Mesenchymal stem cell (in vitro differentiated cells and primary cell): ENCODE measurements at regions not wholly inside any gene's neighbourhood (a gene's known extent, or its start where the extent isn't known, plus 50 kb on each side); places are given as distances from the start of the nearest gene placed in this dataset.
"Not testable (repeated sequence)": the region's sequence is repeated elsewhere in the genome, so short reads cannot be mapped to it uniquely, and the experiment has no call there.

Experiments
- DNase-seq: peaks from one replicate; pipeline ENCODE4 v3.0.0-alpha.2; 2013
- H2AFZ ChIP-seq: one replicate; pipeline ENCODE4 v1.6.1; 2013; ENCODE audit warnings: low read depth, mild to moderate bottlenecking, control low read depth, inconsistent platforms, low read length, moderate library complexity
- H2AK5ac ChIP-seq: 2 replicates; pipeline ENCODE4 v1.6.1; 2013; ENCODE audit warnings: low read length, moderate library complexity, mild to moderate bottlenecking, inconsistent platforms; ENCODE audit not compliant: severe bottlenecking
- H2BK120ac ChIP-seq: one replicate; pipeline ENCODE4 v1.6.1; 2013; ENCODE audit warnings: low read depth, mild to moderate bottlenecking, inconsistent platforms, low read length, moderate library complexity
- H2BK12ac ChIP-seq, 2 experiments: one replicate each; pipeline ENCODE4 v1.6.1; 2013; ENCODE audit warnings: inconsistent platforms in 2 of 2, low read length in 2 of 2, mild to moderate bottlenecking in 2 of 2, moderate library complexity in 2 of 2, control low read depth in 1 of 2
- H2BK15ac ChIP-seq: one replicate; pipeline ENCODE4 v1.6.1; 2013; ENCODE audit warnings: mild to moderate bottlenecking, low read depth, inconsistent platforms; ENCODE audit not compliant: poor library complexity, severe bottlenecking
- H2BK5ac ChIP-seq: 2 replicates; pipeline ENCODE4 v1.6.1; 2013; ENCODE audit warnings: low read depth, mild to moderate bottlenecking, low read length, control low read depth, inconsistent platforms; ENCODE audit not compliant: poor library complexity, severe bottlenecking
- H3K14ac ChIP-seq, 2 experiments: one replicate each; pipeline ENCODE4 v1.6.1; 2013; ENCODE audit warnings: inconsistent platforms in 2 of 2, low read length in 2 of 2, control low read depth in 1 of 2, mild to moderate bottlenecking in 1 of 2, moderate library complexity in 1 of 2
- H3K18ac ChIP-seq, 2 experiments: one replicate each; pipeline ENCODE4 v1.6.1; 2013; ENCODE audit warnings: inconsistent platforms in 2 of 2, low read length in 2 of 2, control low read depth in 1 of 2, low read depth in 1 of 2, mild to moderate bottlenecking in 1 of 2
- H3K23ac ChIP-seq, 2 experiments: one replicate each; pipeline ENCODE4 v1.6.1; 2013; ENCODE audit warnings: inconsistent platforms in 2 of 2, low read length in 2 of 2, mild to moderate bottlenecking in 2 of 2, moderate library complexity in 2 of 2, control low read depth in 1 of 2
- H3K27ac ChIP-seq: 2 replicates; pipeline ENCODE4 v1.5.1; 2013; ENCODE audit warnings: mild to moderate bottlenecking, moderate library complexity, low read length, control low read depth, inconsistent platforms; ENCODE audit not compliant: poor library complexity, severe bottlenecking
- H3K27me3 ChIP-seq, 2 experiments: 2 replicates each; pipeline versions ENCODE4 v1.6.1 to v1.7.0; 2013; ENCODE audit warnings: low read length in 2 of 2, mild to moderate bottlenecking in 2 of 2, moderate library complexity in 2 of 2, control low read depth in 1 of 2, inconsistent platforms in 1 of 2; ENCODE audit not compliant: control insufficient read depth in 1 of 2, insufficient read depth in 1 of 2
- H3K36me3 ChIP-seq, 2 experiments: 2 replicates each; pipeline versions ENCODE4 v1.6.1 to v1.7.0; 2013; ENCODE audit warnings: low read length in 2 of 2, control low read depth in 1 of 2, inconsistent platforms in 1 of 2, low read depth in 1 of 2, mild to moderate bottlenecking in 1 of 2; ENCODE audit not compliant: insufficient read depth in 2 of 2, control insufficient read depth in 1 of 2
- H3K4ac ChIP-seq, 2 experiments: one replicate each; pipeline ENCODE4 v1.6.1; 2013; ENCODE audit warnings: inconsistent platforms in 2 of 2, low read length in 2 of 2, mild to moderate bottlenecking in 2 of 2, moderate library complexity in 2 of 2, control low read depth in 1 of 2, low read depth in 1 of 2
- H3K4me1 ChIP-seq: 2 replicates; pipeline ENCODE4 v1.6.1; 2013; ENCODE audit warnings: low read depth, low read length, control low read depth; ENCODE audit not compliant: control insufficient read depth, insufficient read depth
- H3K4me2 ChIP-seq: 2 replicates; pipeline ENCODE4 v1.6.1; 2013; ENCODE audit warnings: low read length, mild to moderate bottlenecking, inconsistent platforms; ENCODE audit not compliant: poor library complexity, severe bottlenecking
- H3K4me3 ChIP-seq, 2 experiments: 2 replicates each; pipeline versions ENCODE4 v1.5.1 to v1.7.0; 2013; ENCODE audit warnings: low read length in 2 of 2, mild to moderate bottlenecking in 2 of 2, control low read depth in 1 of 2, low read depth in 1 of 2; ENCODE audit not compliant: insufficient read depth in 1 of 2
- H3K79me1 ChIP-seq: replicated peaks from 2 replicates; pipeline ENCODE4 v1.6.1; 2013; ENCODE audit warnings: mild to moderate bottlenecking, control low read depth, low read length, inconsistent platforms; ENCODE audit not compliant: poor library complexity, severe bottlenecking
- H3K9ac ChIP-seq: 2 replicates; pipeline ENCODE4 v1.7.0; 2013; ENCODE audit warnings: mild to moderate bottlenecking, low read length, moderate library complexity
- H3K9me3 ChIP-seq: 2 replicates; pipeline ENCODE4 v1.7.0; 2013; ENCODE audit warnings: mild to moderate bottlenecking, low read length; ENCODE audit not compliant: control insufficient read depth
- H4K8ac ChIP-seq: one replicate; pipeline ENCODE4 v1.6.1; 2013; ENCODE audit warnings: inconsistent platforms, mild to moderate bottlenecking, low read length, moderate library complexity
- H4K91ac ChIP-seq: one replicate; pipeline ENCODE4 v1.6.1; 2013; ENCODE audit warnings: mild to moderate bottlenecking, low read length, inconsistent platforms
- WGBS: methylation state at CpG from one replicate; pipeline ENCODE4 v1.1.7; 2013; ENCODE audit warnings: mixed read lengths; 5-methylcytosine and 5-hydroxymethylcytosine counted together

- no peak overlapping the region for H3K23ac ChIP-seq
- no peak for DNase-seq
- H3K36me3 ChIP-seq: no peaks in the 10 kb centered on the region
- no peak overlapping the region for H3K14ac ChIP-seq
- H3K4ac ChIP-seq: no peak overlapping the region
- H4K91ac ChIP-seq: no peak overlapping the region
- H2BK120ac ChIP-seq: no peak overlapping the region
- H2AK5ac ChIP-seq: no peak overlapping the region
- no peak overlapping the region for H3K4me2 ChIP-seq
- no peak overlapping the region for H3K9ac ChIP-seq
- H3K4me3 ChIP-seq: no peak overlapping the region
- no peak overlapping the region for H4K8ac ChIP-seq
- H3K18ac ChIP-seq: no peak overlapping the region
- H3K27me3 ChIP-seq: no peaks in the 10 kb centered on the region
- no peak overlapping the region for H3K27ac ChIP-seq
- H2BK5ac ChIP-seq: no peak overlapping the region
- no peak overlapping the region for H2BK15ac ChIP-seq
- no peak overlapping the region for H2BK12ac ChIP-seq
- H2AFZ ChIP-seq: no peak overlapping the region
- H3K9me3 ChIP-seq: no peaks in the 10 kb centered on the region
- no peaks in the 10 kb centered on the region for H3K79me1 ChIP-seq
- no peaks in the 10 kb centered on the region for H3K4me1 ChIP-seq
Observed at GRCh38 chr1:186761358-186761757, 67.4 kb upstream of the PLA2G4A start.

GRCh38 chr1:186760446-186760845 is 68.3 kb upstream of the PLA2G4A start:
- no peak overlapping the region for H2BK15ac ChIP-seq
- no peaks in the 10 kb centered on the region for H3K9me3 ChIP-seq
- H3K23ac ChIP-seq: no peak overlapping the region
- no peak overlapping the region for H2BK5ac ChIP-seq
- H3K36me3 ChIP-seq: no peaks in the 10 kb centered on the region
- no peaks in the 10 kb centered on the region for H3K79me1 ChIP-seq
- no peak overlapping the region for H3K4me2 ChIP-seq
- no peak overlapping the region for H2BK12ac ChIP-seq
- H3K14ac ChIP-seq: no peak overlapping the region
- no peak overlapping the region for H2AFZ ChIP-seq
- no peaks in the 10 kb centered on the region for H3K4me1 ChIP-seq
- no peaks in the 10 kb centered on the region for H3K27me3 ChIP-seq
- no peak overlapping the region for H4K91ac ChIP-seq
- 63% methylated on average over 1 of the region's 1 CpG for WGBS
- no peak overlapping the region for H3K9ac ChIP-seq
- no peak overlapping the region for H2AK5ac ChIP-seq
- H4K8ac ChIP-seq: no peak overlapping the region
- DNase-seq: no peak
- no peak overlapping the region for H3K4me3 ChIP-seq
- H3K27ac ChIP-seq: no peak overlapping the region
- no peak overlapping the region for H2BK120ac ChIP-seq
- no peak overlapping the region for H3K4ac ChIP-seq
- H3K18ac ChIP-seq: no peak overlapping the region

DNA sequence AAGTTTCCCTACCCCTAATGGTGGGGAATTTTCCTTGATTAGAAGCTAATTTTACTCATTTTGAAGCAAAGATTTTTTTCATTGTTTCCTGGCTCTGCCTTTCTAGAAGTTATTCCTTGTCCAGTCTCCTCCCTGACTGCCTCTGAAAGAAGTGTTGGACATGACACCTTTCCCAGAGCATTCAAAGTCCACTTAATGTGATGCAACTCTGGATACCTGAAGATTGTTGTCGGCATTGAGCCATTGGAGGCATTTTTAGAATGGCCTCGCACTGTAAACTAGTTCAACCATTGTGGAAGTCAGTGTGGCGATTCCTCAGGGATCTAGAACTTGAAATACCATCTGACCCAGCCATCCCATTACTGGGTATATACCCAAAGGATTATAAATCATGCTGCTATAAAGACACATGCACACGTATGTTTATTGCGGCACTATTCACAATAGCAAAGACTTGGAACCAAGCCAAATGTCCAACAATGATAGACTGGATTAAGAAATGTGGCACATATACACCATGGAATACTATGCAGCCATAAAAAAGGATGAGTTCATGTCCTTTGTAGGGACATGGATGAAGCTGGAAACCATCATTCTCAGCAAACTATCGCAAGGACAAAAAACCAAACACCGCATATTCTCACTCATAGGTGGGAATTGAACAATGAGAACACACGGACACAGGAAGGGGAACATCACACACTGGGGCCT is 69.7 kb upstream of the PLA2G4A start:
- not testable (repeated sequence) for H2AFZ ChIP-seq, H3K4me3 ChIP-seq, H3K9me3 ChIP-seq, H3K4me1 ChIP-seq, H3K36me3 ChIP-seq, H3K4me2 ChIP-seq, H4K91ac ChIP-seq, H2BK5ac ChIP-seq, H3K79me1 ChIP-seq, H3K27me3 ChIP-seq, H4K8ac ChIP-seq, H2BK120ac ChIP-seq, H2AK5ac ChIP-seq, H2BK15ac ChIP-seq, H3K18ac ChIP-seq, H2BK12ac ChIP-seq, H3K4ac ChIP-seq, H3K14ac ChIP-seq, H3K23ac ChIP-seq, H3K9ac ChIP-seq, H3K27ac ChIP-seq, DNase-seq
- WGBS: 92% methylated on average over 3 of the region's 8 CpGs

DNA sequence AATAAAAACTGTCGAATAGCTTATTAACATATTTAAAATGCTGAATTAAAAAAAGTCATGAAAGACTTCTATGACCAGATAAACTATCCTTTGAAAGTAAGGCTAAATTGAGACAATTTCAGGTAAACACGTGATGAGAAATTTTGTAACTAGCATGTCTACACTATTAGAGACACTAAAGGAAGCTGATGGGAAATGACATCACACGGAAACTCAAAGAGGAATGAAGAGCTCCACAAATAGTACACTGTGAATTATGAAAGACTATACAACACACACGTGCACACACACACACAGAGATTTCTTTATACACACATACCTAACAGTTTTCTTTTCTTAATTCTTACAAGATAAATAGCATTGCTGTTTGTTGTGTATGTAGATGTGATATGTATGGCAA is 70.9 kb upstream of the PLA2G4A start:
- Histone ChIP-seq H3K9ac (no peak overlapping the region), H3K4me2 (no peak overlapping the region), H3K4me3 (no peak overlapping the region), H3K4me1 (no peaks in the 10 kb centered on the region), H2AFZ (no peak overlapping the region), H2BK120ac (no peak overlapping the region), H3K14ac (no peak overlapping the region), H3K9me3 (no peaks in the 10 kb centered on the region), H3K27me3 (no peaks in the 10 kb centered on the region), H3K4ac (no peak overlapping the region), H3K36me3 (no peaks in the 10 kb centered on the region), H4K8ac (no peak overlapping the region), H3K23ac (no peak overlapping the region), H2AK5ac (no peak overlapping the region), H3K18ac (no peak overlapping the region), H2BK12ac (no peak overlapping the region), H3K27ac (no peak overlapping the region), H3K79me1 (no peaks in the 10 kb centered on the region), H2BK5ac (no peak overlapping the region), H2BK15ac (no peak overlapping the region), H4K91ac (no peak overlapping the region)
- DNase-seq: no peak
- WGBS: 93% methylated on average over 1 of the region's 4 CpGs
